HCT116 (cell line): ENCODE measurements at regions not wholly inside any gene's neighbourhood (a gene's known extent, or its start where the extent isn't known, plus 50 kb on each side); places are given as distances from the start of the nearest gene placed in this dataset.

Source experiments
- ATAC-seq: fragments of 200-7000 bp; cut with Tn5 transposase; 2 replicates; pipeline ENCODE4 v1.9.1; 2020; ENCODE audit warnings: mild to moderate bottlenecking, moderate library complexity
- BruUV-seq: library from RNA; stranded (reverse); fragments of 400-500 nt; replicated peaks from 2 replicates; lab custom pipeline; 2021; lab: Mats Ljungman, UMichigan
- CTCF ChIA-PET: fragments of 300-600 bp; sonication (Branson Sonifier 250); formaldehyde crosslinking; loops from one replicate; lab custom pipeline; 2021; ENCODE audit warnings: antibody characterized with exemption; lab: Charles Lee
- POLR2A ChIA-PET: fragments of 300-600, 350-600 bp; sonication (Branson Sonifier 250); formaldehyde crosslinking; loops from one replicate; lab custom pipeline; 2021; ENCODE audit warnings: antibody characterized with exemption; lab: Charles Lee
- RAD21 ChIA-PET, 2 experiments: fragments of 300-600 bp; sonication (Branson Sonifier 250); formaldehyde crosslinking; loops; one replicate each; lab custom pipeline; 2023; ENCODE audit warnings: low total read pairs in 2 of 2; ENCODE audit not compliant: uncharacterized antibody in 2 of 2, unreplicated experiment in 2 of 2, low non-redundant PET in 1 of 2; lab: Charles Lee
- DNase-seq: peaks from one replicate; pipeline ENCODE4 v3.0.0-alpha.2; 2010; ENCODE audit warnings: low read depth, low spot score
- H2AFZ ChIP-seq: fragments of 200-600 bp; shearing (Covaris generic), sonication (generic); 2 replicates; pipeline ENCODE4 v1.6.1; 2017; ENCODE audit warnings: low read depth, mixed run types, mixed read lengths, antibody characterized with exemption, low read length; ENCODE audit not compliant: poor library complexity, severe bottlenecking
- H3K27ac ChIP-seq: 2 replicates; pipeline ENCODE4 v1.5.1; 2012; ENCODE audit warnings: low read depth, low read length
- H3K27me3 ChIP-seq: fragments of 200-600 bp; sonication (generic); 2 replicates; pipeline ENCODE4 v1.6.1; 2016; ENCODE audit warnings: mixed run types, low read length, mixed read lengths; ENCODE audit not compliant: insufficient read depth
- H3K36me3 ChIP-seq, 2 experiments: fragments of 200-500 bp in 1 of 2; fragments of 200-600 bp in 1 of 2; sonication (Bioruptor generic) in 1 of 2; sonication (generic) in 1 of 2; 2 replicates each; pipeline versions ENCODE4 v1.5.1 to v1.6.1; 2014 to 2016; ENCODE audit warnings: low read length in 2 of 2, inconsistent platforms in 1 of 2, mixed read lengths in 1 of 2, mixed run types in 1 of 2; ENCODE audit not compliant: insufficient read depth in 2 of 2, control insufficient read depth in 1 of 2
- H3K4me1 ChIP-seq, 2 experiments: fragments of 200-600 bp in 1 of 2; sonication (generic) in 1 of 2; 2 replicates each; pipeline versions ENCODE4 v1.5.1 to v1.6.1; 2012 to 2017; ENCODE audit warnings: low read length in 2 of 2, inconsistent platforms in 1 of 2, mild to moderate bottlenecking in 1 of 2, mixed read lengths in 1 of 2, mixed run types in 1 of 2, moderate library complexity in 1 of 2; ENCODE audit not compliant: insufficient read depth in 2 of 2, control insufficient read depth in 1 of 2
- H3K4me2 ChIP-seq: fragments of 200-600 bp; sonication (generic); 2 replicates; pipeline ENCODE4 v1.6.1; 2017; ENCODE audit warnings: mixed run types, low read length, mixed read lengths
- H3K4me3 ChIP-seq, 2 experiments: fragments of 200-600 bp in 1 of 2; sonication (generic) in 1 of 2; replicated peaks in 1 of 2; 2 replicates each; pipeline ENCODE4 v1.5.1; 2011 to 2016; ENCODE audit warnings: low read length in 2 of 2, control low read depth in 1 of 2, low read depth in 1 of 2, mild to moderate bottlenecking in 1 of 2, mixed read lengths in 1 of 2, mixed run types in 1 of 2
- H3K79me2 ChIP-seq: fragments of 200-600 bp; sonication (generic); 2 replicates; pipeline ENCODE4 v1.6.1; 2017; ENCODE audit warnings: mild to moderate bottlenecking, mixed run types, low read length, moderate library complexity, mixed read lengths; ENCODE audit not compliant: insufficient read depth
- H3K9ac ChIP-seq: fragments of 200-600 bp; sonication (generic); 2 replicates; pipeline ENCODE4 v1.6.1; 2016; ENCODE audit warnings: low read length, mixed read lengths
- H3K9me2 ChIP-seq: fragments of 200-600 bp; sonication (generic), shearing (Covaris generic); 2 replicates; pipeline ENCODE4 v1.6.1; 2017; ENCODE audit warnings: mixed run types, mild to moderate bottlenecking, moderate library complexity; ENCODE audit not compliant: insufficient read depth
- H3K9me3 ChIP-seq, 2 experiments: fragments of 200-500 bp in 1 of 2; fragments of 200-600 bp in 1 of 2; sonication (Bioruptor generic) in 1 of 2; sonication (generic) in 1 of 2; 2 replicates each; pipeline ENCODE4 v1.6.1; 2014 to 2017; ENCODE audit warnings: low read length in 2 of 2, mixed read lengths in 2 of 2, inconsistent platforms in 1 of 2, low read depth in 1 of 2, mild to moderate bottlenecking in 1 of 2, mixed run types in 1 of 2, moderate library complexity in 1 of 2; ENCODE audit not compliant: control insufficient read depth in 1 of 2, insufficient read depth in 1 of 2
- H4K20me1 ChIP-seq: fragments of 200-600 bp; sonication (generic), shearing (Covaris generic); 2 replicates; pipeline ENCODE4 v1.6.1; 2017; ENCODE audit warnings: mixed run types, mild to moderate bottlenecking, moderate library complexity; ENCODE audit not compliant: insufficient read depth
- POLR2A ChIP-seq: IDR thresholded peaks from 2 replicates; pipeline ENCODE4 v1.7.0; 2011; ENCODE audit warnings: borderline replicate concordance; ENCODE audit not compliant: insufficient read depth, insufficient read length; ENCODE audit errors: extremely low read depth
- REST ChIP-seq: IDR thresholded peaks from 2 replicates; pipeline ENCODE4 v1.6.1; 2012; ENCODE audit warnings: low read depth
- SP1 ChIP-seq: IDR thresholded peaks from 2 replicates; pipeline ENCODE4 v1.6.1; 2012; ENCODE audit warnings: low read depth
- TCF7L2 ChIP-seq: IDR thresholded peaks from 2 replicates; pipeline ENCODE4 v1.7.0; 2011; ENCODE audit warnings: borderline replicate concordance, inconsistent platforms; ENCODE audit not compliant: insufficient read depth, insufficient read length; ENCODE audit errors: extremely low read depth
- ZBTB33 ChIP-seq: IDR thresholded peaks from 2 replicates; pipeline ENCODE4 v1.6.1; 2011; ENCODE audit warnings: mild to moderate bottlenecking, low read length, moderate library complexity; ENCODE audit not compliant: insufficient replicate concordance; ENCODE audit errors: extremely low read depth
- ZFX ChIP-seq: fragments of 450-650 bp; IDR thresholded peaks from 2 replicates; pipeline ENCODE4 v1.6.1; 2017
- ZNF274 ChIP-seq: fragments of 200-500 bp; sonication (Bioruptor generic); IDR thresholded peaks from 2 replicates; pipeline ENCODE4 v1.6.1; 2014; ENCODE audit warnings: mild to moderate bottlenecking, low read depth, low read length, inconsistent platforms
- intact Hi-C: fragments of 100-400 bp; cut with micrococcal nuclease; formaldehyde crosslinking; loops from 2 replicates; pipeline ENCODE4 v1.10.0; 2022

- peaks cover 8% of the 10 kb centered on the region; the same call in 1 of the 2 replicates for H3K27me3 ChIP-seq
- no peaks in the 10 kb centered on the region for H3K4me1 ChIP-seq
- H2AFZ ChIP-seq: no peak overlapping the region
- ChIA-PET POLR2A (no interaction called here), CTCF (interaction anchor here (1.3 kb wide), 1 partner anchor 194 kb away, joined by 3 read pairs; no protein-coding TSS in a partner anchor), RAD21 (no interaction called here)
- H3K4me3 ChIP-seq: no peak overlapping the region
- no peak for ATAC-seq
- no peaks in the 10 kb centered on the region for H4K20me1 ChIP-seq
- H3K9me3 ChIP-seq: no peaks in the 10 kb centered on the region
- H3K9me2 ChIP-seq: no peaks in the 10 kb centered on the region
- intact Hi-C loops: no loop called here
- H3K79me2 ChIP-seq: no peaks in the 10 kb centered on the region
- BruUV-seq: no TSS peak
- H3K4me2 ChIP-seq: no peak overlapping the region
- no peaks in the 10 kb centered on the region for H3K36me3 ChIP-seq
- DNase-seq: no peak
- no peak overlapping the region for H3K27ac ChIP-seq
- H3K9ac ChIP-seq: no peak overlapping the region
- no peak for TF ChIP-seq REST
- no peak for TF ChIP-seq ZBTB33
- TF ChIP-seq ZFX: no peak
- no peak for TF ChIP-seq SP1
- no peak for TF ChIP-seq POLR2A
- no peak for TF ChIP-seq TCF7L2
- TF ChIP-seq ZNF274: no peak
Measured at GRCh38 chr3:72069543-72069942, 284.6 kb upstream of the PROK2 start.
